Stimulated activated naive CD4-positive, alpha-beta T cell treated with Interleukin-2 at 50 U/mL for 16 hours (primary cell): ENCODE measurements at regions not wholly inside any gene's neighbourhood (a gene's known extent, or its start where the extent isn't known, plus 50 kb on each side); places are given as distances from the start of the nearest gene placed in this dataset.
A peak's percentile ranks its signal among the peaks of the same experiment; 100 is the strongest.

ENCODE experiments used
- DNase-seq: peaks from one replicate; lab custom pipeline; 2025; lab: John Stamatoyannopoulos, UW

- no peak for DNase-seq
Measured at GRCh38 chr22:19621373-19622060, 92.8 kb upstream of the SEPTIN5 start.

- DNase-seq: no peak
Measured at GRCh38 chr22:19622061-19622441, 92.3 kb upstream of the SEPTIN5 start.

- DNase-seq: no peak
Measured at GRCh38 chr22:19625331-19626041, 88.8 kb upstream of the SEPTIN5 start.

- no peak for DNase-seq
Measured at GRCh38 chr22:19626042-19626587, 88.2 kb upstream of the SEPTIN5 start.

- no peak for DNase-seq
Measured at GRCh38 chr22:19626666-19627065, 87.6 kb upstream of the SEPTIN5 start.

- no peak for DNase-seq
Measured at GRCh38 chr22:19628038-19628776, 86.1 kb upstream of the SEPTIN5 start.

GRCh38 chr22:19629331-19629719 is 85.0 kb upstream of the SEPTIN5 start:
- no peak for DNase-seq

- peak; percentile 79 for DNase-seq
Measured at GRCh38 chr22:19629720-19630419, 84.4 kb upstream of the SEPTIN5 start.

GRCh38 chr22:19630614-19631013 is 83.7 kb upstream of the SEPTIN5 start:
- DNase-seq: no peak

- DNase-seq: no peak
Measured at GRCh38 chr22:19631899-19632667, 82.2 kb upstream of the SEPTIN5 start.

GRCh38 chr22:19632668-19633148 is 81.6 kb upstream of the SEPTIN5 start:
- no peak for DNase-seq

GRCh38 chr22:19634226-19634975 is 79.9 kb upstream of the SEPTIN5 start:
- DNase-seq: no peak

GRCh38 chr22:19635644-19636043 is 78.7 kb upstream of the SEPTIN5 start:
- DNase-seq: no peak

- no peak for DNase-seq
Measured at GRCh38 chr22:19636696-19637407, 77.5 kb upstream of the SEPTIN5 start.

GRCh38 chr22:19637408-19638281 is 76.7 kb upstream of the SEPTIN5 start:
- no peak for DNase-seq

GRCh38 chr22:19638282-19639015 is 75.9 kb upstream of the SEPTIN5 start:
- DNase-seq: no peak

GRCh38 chr22:19639610-19640135 is 74.6 kb upstream of the SEPTIN5 start:
- DNase-seq: no peak

- no peak for DNase-seq
Measured at GRCh38 chr22:19640306-19640705, 74.0 kb upstream of the SEPTIN5 start.
